DOHH2 (cell line): ENCODE measurements at regions not wholly inside any gene's neighbourhood (a gene's known extent, or its start where the extent isn't known, plus 50 kb on each side); places are given as distances from the start of the nearest gene placed in this dataset.

ENCODE experiments used
- H3F3A ChIP-seq: fragments of 200-600 bp; sonication (generic), shearing (Covaris generic); 2 replicates; pipeline ENCODE4 v1.6.0; 2016; ENCODE audit warnings: antibody characterized with exemption, mild to moderate bottlenecking; ENCODE audit not compliant: control insufficient read depth, insufficient read depth
- H3K27ac ChIP-seq: fragments of 200-600 bp; sonication (generic); 2 replicates; pipeline ENCODE4 v1.5.1; 2014; ENCODE audit warnings: low read depth, mild to moderate bottlenecking, low read length, moderate library complexity
- H3K27me3 ChIP-seq: fragments of 200-600 bp; sonication (generic); 2 replicates; pipeline ENCODE4 v1.6.1; 2014; ENCODE audit warnings: mild to moderate bottlenecking, low read length, mixed read lengths; ENCODE audit not compliant: control insufficient read depth
- H3K36me3 ChIP-seq: fragments of 200-600 bp; sonication (generic); 2 replicates; pipeline ENCODE4 v1.6.1; 2014; ENCODE audit warnings: mild to moderate bottlenecking, low read length, moderate library complexity, mixed read lengths; ENCODE audit not compliant: control insufficient read depth
- H3K4me1 ChIP-seq: fragments of 200-600 bp; sonication (generic); 2 replicates; pipeline ENCODE4 v1.6.1; 2014; ENCODE audit warnings: mild to moderate bottlenecking, low read length, mixed read lengths; ENCODE audit not compliant: control insufficient read depth
- H3K4me2 ChIP-seq: fragments of 200-600 bp; sonication (generic); 2 replicates; pipeline ENCODE4 v1.6.0; 2014; ENCODE audit warnings: mild to moderate bottlenecking, low read length, moderate library complexity
- H3K4me3 ChIP-seq: fragments of 200-600 bp; sonication (generic); 2 replicates; pipeline ENCODE4 v1.5.1; 2014; ENCODE audit warnings: mild to moderate bottlenecking, low read length, mixed read lengths
- H3K79me2 ChIP-seq: fragments of 200-600 bp; sonication (generic); 2 replicates; pipeline ENCODE4 v1.6.1; 2014; ENCODE audit warnings: mild to moderate bottlenecking, low read length, mixed read lengths; ENCODE audit not compliant: control insufficient read depth
- H3K9me2 ChIP-seq: fragments of 200-600 bp; sonication (generic); replicated peaks from 2 replicates; pipeline ENCODE4 v1.6.1; 2014; ENCODE audit warnings: mild to moderate bottlenecking, low read length, mixed read lengths; ENCODE audit not compliant: control insufficient read depth
- H3K9me3 ChIP-seq: fragments of 200-600 bp; sonication (generic); 2 replicates; pipeline ENCODE4 v1.6.1; 2014; ENCODE audit warnings: antibody characterized with exemption, low read length, mixed read lengths; ENCODE audit not compliant: control insufficient read depth, insufficient read depth
- H4K20me1 ChIP-seq: fragments of 200-600 bp; sonication (generic); 2 replicates; pipeline ENCODE4 v1.6.0; 2014; ENCODE audit warnings: low read depth, mild to moderate bottlenecking, antibody characterized with exemption, low read length, moderate library complexity; ENCODE audit not compliant: control insufficient read depth, insufficient read depth
- CTCF ChIP-seq: fragments of 200-600 bp; sonication (generic); IDR thresholded peaks from one replicate; pipeline ENCODE4 v1.5.1; 2014; ENCODE audit warnings: antibody characterized with exemption, mild to moderate bottlenecking, low read depth, low read length; ENCODE audit not compliant: poor library complexity, severe bottlenecking
- EZH2phosphoT487 ChIP-seq: fragments of 200-600 bp; sonication (generic); IDR thresholded peaks from 2 replicates; pipeline ENCODE4 v1.6.1; 2017; ENCODE audit warnings: borderline replicate concordance, mild to moderate bottlenecking, antibody characterized with exemption, low read length, moderate library complexity, mixed read lengths

- no peaks in the 10 kb centered on the region for H3K27me3 ChIP-seq
- H4K20me1 ChIP-seq, result no peaks in the 10 kb centered on the region
- H3K9me3 ChIP-seq, result no peaks in the 10 kb centered on the region
- H3K4me2 ChIP-seq, result no peak overlapping the region
- H3K4me3 ChIP-seq, result no peak overlapping the region
- H3K79me2 ChIP-seq, result no peaks in the 10 kb centered on the region
- no peaks in the 10 kb centered on the region for H3F3A ChIP-seq
- no peaks in the 10 kb centered on the region for H3K36me3 ChIP-seq
- no peak overlapping the region for H3K27ac ChIP-seq
- no peak for TF ChIP-seq EZH2phosphoT487
- no peak for TF ChIP-seq CTCF
- no peaks in the 10 kb centered on the region for H3K4me1 ChIP-seq
- H3K9me2 ChIP-seq, result no peaks in the 10 kb centered on the region
These were observed 199.5 kb downstream of the NDUFA10 start for GRCh38 chr2:239825705-239825979.

GRCh38 chr2:239824866-239825704 is 200.1 kb downstream of the NDUFA10 start:
- Histone ChIP-seq H3K4me1 (no peaks in the 10 kb centered on the region), H3K27ac (no peak overlapping the region), H3F3A (no peaks in the 10 kb centered on the region), H4K20me1 (no peaks in the 10 kb centered on the region), H3K36me3 (no peaks in the 10 kb centered on the region), H3K27me3 (no peaks in the 10 kb centered on the region), H3K4me2 (no peak overlapping the region), H3K79me2 (no peaks in the 10 kb centered on the region), H3K9me2 (no peaks in the 10 kb centered on the region), H3K9me3 (no peaks in the 10 kb centered on the region), H3K4me3 (no peak overlapping the region)
- TF ChIP-seq EZH2phosphoT487 (no peak), CTCF (no peak)

GRCh38 chr2:239824046-239824694 is 201.0 kb downstream of the NDUFA10 start:
- Histone ChIP-seq H3K9me2 (no peaks in the 10 kb centered on the region), H3K4me3 (no peak overlapping the region), H3K36me3 (no peaks in the 10 kb centered on the region), H4K20me1 (no peaks in the 10 kb centered on the region), H3K4me2 (no peak overlapping the region), H3K9me3 (no peaks in the 10 kb centered on the region), H3K79me2 (no peaks in the 10 kb centered on the region), H3K27ac (no peak overlapping the region), H3K4me1 (no peaks in the 10 kb centered on the region), H3F3A (no peaks in the 10 kb centered on the region), H3K27me3 (no peaks in the 10 kb centered on the region)
- no peak for TF ChIP-seq EZH2phosphoT487

GRCh38 chr2:239822146-239822831 is 202.9 kb downstream of the NDUFA10 start:
- Histone ChIP-seq H3K4me1 (no peaks in the 10 kb centered on the region), H3K27ac (no peak overlapping the region), H3F3A (no peaks in the 10 kb centered on the region), H3K4me2 (no peak overlapping the region), H3K9me2 (no peaks in the 10 kb centered on the region), H4K20me1 (no peaks in the 10 kb centered on the region), H3K9me3 (no peaks in the 10 kb centered on the region), H3K36me3 (no peaks in the 10 kb centered on the region), H3K79me2 (no peaks in the 10 kb centered on the region), H3K27me3 (no peaks in the 10 kb centered on the region), H3K4me3 (no peak overlapping the region)
- no peak for TF ChIP-seq EZH2phosphoT487
- TF ChIP-seq CTCF, result no peak
